Panc1 (cell line): ENCODE measurements at regions not wholly inside any gene's neighbourhood (a gene's known extent, or its start where the extent isn't known, plus 50 kb on each side); places are given as distances from the start of the nearest gene placed in this dataset.

Experiments
- ATAC-seq: fragments of 200-7000 bp; cut with Tn5 transposase; 2 replicates; pipeline ENCODE4 v1.9.1; 2020; ENCODE audit warnings: mild to moderate bottlenecking, moderate library complexity
- BruUV-seq: library from RNA; stranded (reverse); fragments of 400-500 nt; replicated peaks from 2 replicates; lab custom pipeline; 2021; lab: Mats Ljungman, UMichigan
- CTCF ChIA-PET: fragments of 300-600 bp; sonication (Branson Sonifier 250); formaldehyde crosslinking; loops from one replicate; lab custom pipeline; 2022; ENCODE audit warnings: antibody characterized with exemption; lab: Charles Lee
- POLR2A ChIA-PET: fragments of 300-600 bp; sonication (Branson Sonifier 250); formaldehyde crosslinking; loops from one replicate; lab custom pipeline; 2022; ENCODE audit warnings: antibody characterized with exemption; lab: Charles Lee
- DNase-seq: peaks from one replicate; pipeline ENCODE4 v3.0.0-alpha.2; 2010; ENCODE audit warnings: low read depth, low spot score
- H3K27ac ChIP-seq: 2 replicates; pipeline ENCODE4 v1.5.1; 2011; ENCODE audit warnings: mild to moderate bottlenecking, low read length, inconsistent platforms
- H3K27me3 ChIP-seq: fragments of 200-500 bp; sonication (Bioruptor generic); 2 replicates; pipeline ENCODE4 v1.6.0; 2014; ENCODE audit warnings: low read length, inconsistent platforms; ENCODE audit not compliant: control insufficient read depth, insufficient read depth
- H3K36me3 ChIP-seq: fragments of 200-500 bp; sonication (Bioruptor generic); 2 replicates; pipeline ENCODE4 v1.5.1; 2014; ENCODE audit warnings: inconsistent platforms, mild to moderate bottlenecking, low read length, moderate library complexity; ENCODE audit not compliant: control insufficient read depth, insufficient read depth
- H3K4me1 ChIP-seq: 2 replicates; pipeline ENCODE4 v1.5.1; 2011; ENCODE audit warnings: inconsistent platforms, mild to moderate bottlenecking, low read length, moderate library complexity; ENCODE audit not compliant: control insufficient read depth, insufficient read depth
- H3K4me3 ChIP-seq, 2 experiments: 2 replicates each; pipeline ENCODE4 v1.5.1; 2011 to 2012; ENCODE audit warnings: low read depth in 2 of 2, low read length in 2 of 2, mild to moderate bottlenecking in 2 of 2, inconsistent platforms in 1 of 2, moderate library complexity in 1 of 2
- H3K9me3 ChIP-seq: fragments of 200-500 bp; sonication (Bioruptor generic); 2 replicates; pipeline ENCODE4 v1.5.1; 2014; ENCODE audit warnings: low read depth, mild to moderate bottlenecking, inconsistent platforms, low read length, moderate library complexity; ENCODE audit not compliant: control insufficient read depth, insufficient read depth
- POLR2AphosphoS5 ChIP-seq: IDR thresholded peaks from 2 replicates; pipeline ENCODE4 v1.6.1; 2012; ENCODE audit warnings: mild to moderate bottlenecking, low read depth, low read length, moderate library complexity
- REST ChIP-seq, 2 experiments: IDR thresholded peaks; 2 replicates each; pipeline ENCODE4 v1.6.1; 2011 to 2012; ENCODE audit warnings: low read depth in 2 of 2, control low read depth in 1 of 2, low read length in 1 of 2, mild to moderate bottlenecking in 1 of 2, moderate library complexity in 1 of 2; ENCODE audit not compliant: insufficient read depth in 1 of 2
- SIN3A ChIP-seq: IDR thresholded peaks from 2 replicates; pipeline ENCODE4 v1.6.1; 2012; ENCODE audit warnings: low read depth, mild to moderate bottlenecking, low read length, moderate library complexity, borderline replicate concordance; ENCODE audit not compliant: insufficient read depth
- TCF7L2 ChIP-seq: IDR thresholded peaks from 2 replicates; pipeline ENCODE4 v1.6.1; 2011; ENCODE audit warnings: mild to moderate bottlenecking, low read depth, low read length, inconsistent platforms
- in situ Hi-C: cut with HindIII; loops from 2 replicates; pipeline ENCODE4 v1.10.0; 2016; ENCODE audit warnings: low sequenced_read_pairs, low pct_unique_long_range_greater_than_20kb
- intact Hi-C: fragments of 100-400 bp; cut with micrococcal nuclease; formaldehyde crosslinking; loops from one replicate; pipeline ENCODE4 v1.10.0; 2022; ENCODE audit not compliant: unreplicated experiment
- TF ChIP-seq, protein P1 (sequence below): fragments of 450-650 bp; IDR thresholded peaks from 2 replicates; pipeline ENCODE4 v1.5.1; 2017; ENCODE audit warnings: mild to moderate bottlenecking

GRCh38 chr4:54547299-54548097 is 110.3 kb upstream of the KIT start:
- H3K4me1 ChIP-seq = no peaks in the 10 kb centered on the region
- CTCF ChIA-PET = no interaction called here

DNA sequence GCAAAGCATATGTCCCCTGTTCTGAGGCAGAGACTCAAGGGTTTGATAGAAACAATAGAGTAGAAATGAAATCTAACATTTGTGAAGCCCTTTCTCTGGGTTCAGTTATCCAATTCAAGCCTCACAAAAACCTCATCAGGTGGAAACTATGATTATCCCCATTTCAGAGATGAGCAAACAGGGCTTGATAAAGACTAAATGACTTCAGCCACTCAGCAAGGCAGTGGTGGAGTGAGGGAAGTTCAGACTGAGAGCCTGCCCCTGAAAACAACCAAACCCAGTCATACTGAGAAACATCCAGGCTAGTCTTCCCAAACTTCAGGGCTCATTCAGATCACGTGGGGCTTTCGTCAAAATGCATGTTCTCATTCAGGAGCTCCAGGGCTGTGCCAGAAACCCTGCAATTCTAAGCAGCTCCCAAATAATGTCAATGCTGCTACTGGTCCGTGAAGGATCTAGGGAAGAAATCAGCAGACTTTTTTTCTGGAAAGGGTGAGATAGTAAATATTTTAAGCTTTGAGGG is 109.6 kb upstream of the KIT start:
- Histone ChIP-seq H3K36me3 (no peaks in the 10 kb centered on the region), H3K4me3 (no peak overlapping the region), H3K4me1 (no peaks in the 10 kb centered on the region), H3K27ac (no peak overlapping the region), H3K27me3 (no peaks in the 10 kb centered on the region), H3K9me3 (no peaks in the 10 kb centered on the region)
- intact Hi-C loops (no loop called here), in situ Hi-C loops (no loop called here)
- TF ChIP-seq, protein P1, sequence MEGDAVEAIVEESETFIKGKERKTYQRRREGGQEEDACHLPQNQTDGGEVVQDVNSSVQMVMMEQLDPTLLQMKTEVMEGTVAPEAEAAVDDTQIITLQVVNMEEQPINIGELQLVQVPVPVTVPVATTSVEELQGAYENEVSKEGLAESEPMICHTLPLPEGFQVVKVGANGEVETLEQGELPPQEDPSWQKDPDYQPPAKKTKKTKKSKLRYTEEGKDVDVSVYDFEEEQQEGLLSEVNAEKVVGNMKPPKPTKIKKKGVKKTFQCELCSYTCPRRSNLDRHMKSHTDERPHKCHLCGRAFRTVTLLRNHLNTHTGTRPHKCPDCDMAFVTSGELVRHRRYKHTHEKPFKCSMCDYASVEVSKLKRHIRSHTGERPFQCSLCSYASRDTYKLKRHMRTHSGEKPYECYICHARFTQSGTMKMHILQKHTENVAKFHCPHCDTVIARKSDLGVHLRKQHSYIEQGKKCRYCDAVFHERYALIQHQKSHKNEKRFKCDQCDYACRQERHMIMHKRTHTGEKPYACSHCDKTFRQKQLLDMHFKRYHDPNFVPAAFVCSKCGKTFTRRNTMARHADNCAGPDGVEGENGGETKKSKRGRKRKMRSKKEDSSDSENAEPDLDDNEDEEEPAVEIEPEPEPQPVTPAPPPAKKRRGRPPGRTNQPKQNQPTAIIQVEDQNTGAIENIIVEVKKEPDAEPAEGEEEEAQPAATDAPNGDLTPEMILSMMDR = no peak
- TF ChIP-seq REST (IDR thresholded peaks at IDR 0.05; ENCODE audit: insufficient read depth in 1 of 2, low read depth in 2 of 2, low read length in 1 of 2) = no peak
- ChIA-PET POLR2A (no interaction called here), CTCF (no interaction called here)
- ATAC-seq (no peak), DNase-seq (no peak)
- no TSS peak for BruUV-seq

More at GRCh38 chr4:54547299-54548097, 110.3 kb upstream of the KIT start:
- intact Hi-C loops = no loop called here
- DNase-seq = no peak
- no peak overlapping the region for H3K27ac ChIP-seq
- H3K9me3 ChIP-seq = no peaks in the 10 kb centered on the region
- no peak for TF ChIP-seq TCF7L2
- TF ChIP-seq, protein P1 = no peak
- no peak for TF ChIP-seq SIN3A
- no peak for TF ChIP-seq REST (IDR thresholded peaks at IDR 0.05; ENCODE audit: insufficient read depth in 1 of 2, low read depth in 2 of 2, low read length in 1 of 2)
- no peak for TF ChIP-seq POLR2AphosphoS5
- POLR2A ChIA-PET = no interaction called here
- H3K4me3 ChIP-seq = no peak overlapping the region
- BruUV-seq = no TSS peak
- in situ Hi-C loops = no loop called here
- ATAC-seq = no peak
- no peaks in the 10 kb centered on the region for H3K36me3 ChIP-seq
- no peaks in the 10 kb centered on the region for H3K27me3 ChIP-seq
